SK-N-SH (cell line): ENCODE measurements at regions not wholly inside any gene's neighbourhood (a gene's known extent, or its start where the extent isn't known, plus 50 kb on each side); places are given as distances from the start of the nearest gene placed in this dataset.

ENCODE experiments used
- CTCF ChIA-PET: fragments of 300-600, 350-600 bp; formaldehyde crosslinking; extraction: SDS; loops from one replicate; lab custom pipeline; 2021; lab: Yijun Ruan, JAX
- POLR2A ChIA-PET: fragments of 350-600 bp; sonication (Branson Sonifier 250); formaldehyde crosslinking; extraction: SDS; loops from one replicate; lab custom pipeline; 2020; ENCODE audit warnings: antibody characterized with exemption, inconsistent platforms; lab: Yijun Ruan, JAX
- DNase-seq: peaks from one replicate; pipeline ENCODE4 v3.0.0; 2012
- H2AFZ ChIP-seq: fragments of 200-600 bp; sonication (generic); 2 replicates; pipeline ENCODE4 v1.8.1; 2016; ENCODE audit warnings: antibody characterized with exemption, mild to moderate bottlenecking, low read depth
- H3F3A ChIP-seq: fragments of 200-600 bp; sonication (generic); replicated peaks from 2 replicates; pipeline ENCODE3; 2016; ENCODE audit warnings: antibody characterized with exemption, mild to moderate bottlenecking; ENCODE audit not compliant: insufficient read depth
- H3K27ac ChIP-seq, 2 experiments: fragments of 200-500 bp in 1 of 2; fragments of 200-600 bp in 1 of 2; sonication (Bioruptor generic) in 1 of 2; sonication (generic), shearing (Covaris generic) in 1 of 2; 2 replicates each; pipeline versions ENCODE4 v1.5.1 to v1.6.1; 2014 to 2016; ENCODE audit warnings: low read depth in 2 of 2, inconsistent platforms in 1 of 2, low read length in 1 of 2, mild to moderate bottlenecking in 1 of 2, mixed read lengths in 1 of 2
- H3K27me3 ChIP-seq: fragments of 200-600 bp; sonication (generic), shearing (Covaris generic); 2 replicates; pipeline ENCODE4 v1.6.1; 2016; ENCODE audit warnings: mixed run types; ENCODE audit not compliant: insufficient read depth
- H3K36me3 ChIP-seq, 2 experiments: fragments of 200-500 bp in 1 of 2; fragments of 200-600 bp in 1 of 2; sonication (Bioruptor generic) in 1 of 2; sonication (generic) in 1 of 2; replicated peaks in 1 of 2; 2 replicates each; pipeline versions ENCODE3 to v1.5.1; 2014 to 2016; ENCODE audit warnings: low read length in 1 of 2, mild to moderate bottlenecking in 1 of 2; ENCODE audit not compliant: insufficient read depth in 2 of 2, control insufficient read depth in 1 of 2
- H3K4me1 ChIP-seq, 2 experiments: fragments of 200-500 bp in 1 of 2; fragments of 200-600 bp in 1 of 2; sonication (Bioruptor generic) in 1 of 2; sonication (generic), shearing (Covaris generic) in 1 of 2; 2 replicates each; pipeline versions ENCODE4 v1.5.1 to v1.6.1; 2014 to 2016; ENCODE audit warnings: low read depth in 1 of 2, low read length in 1 of 2, mixed run types in 1 of 2; ENCODE audit not compliant: insufficient read depth in 2 of 2, control insufficient read depth in 1 of 2
- H3K4me2 ChIP-seq: fragments of 200-600 bp; sonication (generic), shearing (Covaris generic); 2 replicates; pipeline ENCODE4 v1.6.1; 2017; ENCODE audit warnings: mixed run types
- H3K4me3 ChIP-seq, 2 experiments: fragments of 200-500 bp in 1 of 2; fragments of 200-600 bp in 1 of 2; sonication (Bioruptor generic) in 1 of 2; sonication (generic), shearing (Covaris generic) in 1 of 2; 2 replicates each; pipeline versions ENCODE4 v1.5.1 to v1.8.1; 2014 to 2016; ENCODE audit warnings: low read depth in 2 of 2, inconsistent platforms in 1 of 2, low read length in 1 of 2, mild to moderate bottlenecking in 1 of 2, mixed read lengths in 1 of 2, moderate library complexity in 1 of 2
- H3K79me2 ChIP-seq: fragments of 200-600 bp; sonication (generic); 2 replicates; pipeline ENCODE4 v1.8.1; 2017; ENCODE audit warnings: mild to moderate bottlenecking; ENCODE audit not compliant: insufficient read depth
- H3K9ac ChIP-seq: fragments of 200-600 bp; sonication (generic); 2 replicates; pipeline ENCODE4 v1.6.1; 2017; ENCODE audit warnings: mixed run types
- H3K9me2 ChIP-seq: fragments of 200-600 bp; sonication (generic); 2 replicates; pipeline ENCODE4 v1.6.1; 2017; ENCODE audit warnings: mixed run types
- H3K9me3 ChIP-seq: fragments of 200-600 bp; sonication (generic); 2 replicates; pipeline ENCODE4 v1.6.1; 2017; ENCODE audit warnings: mixed run types, mild to moderate bottlenecking, moderate library complexity
- H4K20me1 ChIP-seq: fragments of 200-600 bp; sonication (generic); 2 replicates; pipeline ENCODE4 v1.6.1; 2017; ENCODE audit warnings: mild to moderate bottlenecking, mixed run types; ENCODE audit not compliant: insufficient read depth
- CHD2 ChIP-seq: fragments of 150-350 bp; IDR thresholded peaks from 2 replicates; pipeline ENCODE4 v1.6.1; 2018; ENCODE audit warnings: low read length; ENCODE audit not compliant: partially characterized antibody
- ELF1 ChIP-seq: IDR thresholded peaks from 2 replicates; pipeline ENCODE4 v1.4.0; 2012
- FOSL2 ChIP-seq: IDR thresholded peaks from 2 replicates; pipeline ENCODE4 v1.4.0; 2012; ENCODE audit warnings: low read depth, mild to moderate bottlenecking, moderate library complexity, borderline replicate concordance
- FOXJ3 ChIP-seq: sonication (generic); formaldehyde crosslinking; IDR thresholded peaks from 2 replicates; pipeline ENCODE4 v1.5.1; 2020; ENCODE audit warnings: mild to moderate bottlenecking, missing genetic modification reagents
- FOXM1 ChIP-seq: IDR thresholded peaks from 2 replicates; pipeline ENCODE4 v1.4.0; 2012; ENCODE audit warnings: low read depth, mild to moderate bottlenecking
- GABPA ChIP-seq: IDR thresholded peaks from 2 replicates; pipeline ENCODE4 v1.4.0; 2012; ENCODE audit warnings: low read depth, mild to moderate bottlenecking
- GATA2 ChIP-seq: sonication (generic); formaldehyde crosslinking; IDR thresholded peaks from 2 replicates; pipeline ENCODE4 v1.5.0; 2020; ENCODE audit warnings: mild to moderate bottlenecking, missing genetic modification reagents
- JUND ChIP-seq: IDR thresholded peaks from 2 replicates; pipeline ENCODE4 v1.4.0; 2012
- MXI1 ChIP-seq: IDR thresholded peaks from 2 replicates; pipeline ENCODE4 v1.6.1; 2012; ENCODE audit warnings: mild to moderate bottlenecking, low read depth, low read length, improper control_type of control experiment
- NFIC ChIP-seq: IDR thresholded peaks from 2 replicates; pipeline ENCODE4 v1.4.0; 2012; ENCODE audit warnings: borderline replicate concordance
- POLR2AphosphoS5 ChIP-seq: IDR thresholded peaks from 2 replicates; pipeline ENCODE4 v1.6.1; 2012; ENCODE audit warnings: low read depth, low read length
- RCOR1 ChIP-seq: fragments of 150-350 bp; IDR thresholded peaks from 2 replicates; pipeline ENCODE4 v1.6.1; 2017; ENCODE audit warnings: antibody characterized with exemption, low read length
- RXRA ChIP-seq: IDR thresholded peaks from 2 replicates; pipeline ENCODE4 v1.4.0; 2012; ENCODE audit warnings: low read depth, mild to moderate bottlenecking, borderline replicate concordance
- SIN3A ChIP-seq: IDR thresholded peaks from 2 replicates; pipeline ENCODE4 v1.6.1; 2012; ENCODE audit warnings: low read depth, mild to moderate bottlenecking, low read length, moderate library complexity, borderline replicate concordance
- SMC3 ChIP-seq: IDR thresholded peaks from 2 replicates; pipeline ENCODE4 v1.6.1; 2012; ENCODE audit warnings: low read depth, low read length, improper control_type of control experiment
- TCF12 ChIP-seq: IDR thresholded peaks from 2 replicates; pipeline ENCODE4 v1.4.0; 2012
- TEAD4 ChIP-seq: IDR thresholded peaks from 2 replicates; pipeline ENCODE4 v1.4.0; 2012; ENCODE audit warnings: mild to moderate bottlenecking, borderline replicate concordance; ENCODE audit not compliant: insufficient read depth
- YY1 ChIP-seq: IDR thresholded peaks from 2 replicates; pipeline ENCODE4 v1.4.0; 2012; ENCODE audit warnings: low read depth, mild to moderate bottlenecking
- WGBS: methylation state at CpG from one replicate; pipeline ENCODE4 v1.1.6; 2017; ENCODE audit warnings: low lambda C conversion rate; 5-methylcytosine and 5-hydroxymethylcytosine counted together
- TF ChIP-seq, protein P1 (sequence below): fragments of 200-600 bp; sonication (generic); IDR thresholded peaks from 2 replicates; pipeline ENCODE4 v1.6.1; 2017; ENCODE audit warnings: antibody characterized with exemption, mild to moderate bottlenecking, moderate library complexity
- TF ChIP-seq, protein P2 (sequence below): IDR thresholded peaks from 2 replicates; pipeline ENCODE4 v1.4.0; 2012; ENCODE audit warnings: low read depth, borderline replicate concordance
- TF ChIP-seq, protein P3 (sequence below): IDR thresholded peaks from 2 replicates; pipeline ENCODE4; 2012

DNA sequence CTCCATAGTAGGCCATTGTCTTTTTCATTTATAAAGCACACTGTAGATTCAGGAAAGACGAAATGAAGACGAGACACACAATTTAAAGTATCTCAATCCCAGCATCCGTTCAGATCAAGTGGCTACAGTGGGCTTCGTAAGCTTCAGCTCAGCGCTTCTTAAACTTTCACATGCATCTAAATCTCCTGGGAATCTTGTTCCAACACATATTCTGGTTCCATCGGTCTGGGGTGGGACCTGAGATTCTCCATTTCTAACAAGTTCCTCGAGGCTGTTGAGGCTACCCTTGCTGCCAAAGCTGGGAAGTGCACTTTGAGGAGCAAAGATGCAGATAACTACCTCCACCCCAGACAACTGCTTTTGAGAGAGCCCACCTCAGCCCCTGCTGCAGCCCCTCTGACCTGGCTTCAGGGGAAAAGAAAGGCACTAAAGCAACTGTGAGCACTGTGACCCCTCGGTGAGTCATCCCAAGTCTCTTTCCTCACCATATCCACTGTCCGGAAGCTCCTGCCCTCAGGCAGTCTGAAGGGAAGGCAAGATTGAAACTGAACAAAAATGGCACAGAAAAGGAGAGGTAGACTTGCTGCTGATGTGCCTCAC, 201.1 kb upstream of the FBXO11 start:
- H3K4me3 ChIP-seq: 0 out of 4 replicates have a peak overlapping the region, but pooled peaks of 1 of the 2 experiments have one; percentile 32
- no peaks in the 10 kb centered on the region for H3K27me3 ChIP-seq
- peaks cover 18 to 24% of the 10 kb centered on the region in 2 experiments for H3K4me1 ChIP-seq
- DNase-seq: no peak
- H3K9ac ChIP-seq: peak overlapping the region; percentile 40
- peak overlapping the region; percentile 71 to 96 for H3K27ac ChIP-seq
- no peaks in the 10 kb centered on the region for H3K9me2 ChIP-seq
- H4K20me1 ChIP-seq: no peaks in the 10 kb centered on the region
- POLR2A ChIA-PET: no interaction called here
- CTCF ChIA-PET: interaction anchor here (0.7 to 4.3 kb wide), 30 partner anchors 10 to 670 kb away, joined by 3 to 64 read pairs (median 6); partner anchors contain the start of genes FBXO11 and MSH6
- no peaks in the 10 kb centered on the region for H3K36me3 ChIP-seq
- TF ChIP-seq CHD2: no peak
- TF ChIP-seq SMC3: no peak
- TF ChIP-seq YY1: no peak
- TF ChIP-seq, protein P1, sequence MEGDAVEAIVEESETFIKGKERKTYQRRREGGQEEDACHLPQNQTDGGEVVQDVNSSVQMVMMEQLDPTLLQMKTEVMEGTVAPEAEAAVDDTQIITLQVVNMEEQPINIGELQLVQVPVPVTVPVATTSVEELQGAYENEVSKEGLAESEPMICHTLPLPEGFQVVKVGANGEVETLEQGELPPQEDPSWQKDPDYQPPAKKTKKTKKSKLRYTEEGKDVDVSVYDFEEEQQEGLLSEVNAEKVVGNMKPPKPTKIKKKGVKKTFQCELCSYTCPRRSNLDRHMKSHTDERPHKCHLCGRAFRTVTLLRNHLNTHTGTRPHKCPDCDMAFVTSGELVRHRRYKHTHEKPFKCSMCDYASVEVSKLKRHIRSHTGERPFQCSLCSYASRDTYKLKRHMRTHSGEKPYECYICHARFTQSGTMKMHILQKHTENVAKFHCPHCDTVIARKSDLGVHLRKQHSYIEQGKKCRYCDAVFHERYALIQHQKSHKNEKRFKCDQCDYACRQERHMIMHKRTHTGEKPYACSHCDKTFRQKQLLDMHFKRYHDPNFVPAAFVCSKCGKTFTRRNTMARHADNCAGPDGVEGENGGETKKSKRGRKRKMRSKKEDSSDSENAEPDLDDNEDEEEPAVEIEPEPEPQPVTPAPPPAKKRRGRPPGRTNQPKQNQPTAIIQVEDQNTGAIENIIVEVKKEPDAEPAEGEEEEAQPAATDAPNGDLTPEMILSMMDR: peak; percentile 22; the same call in 1 of the 2 replicates
- TF ChIP-seq TEAD4: no peak
- TF ChIP-seq RXRA: no peak
- no peak for TF ChIP-seq MXI1
- no peak for TF ChIP-seq TCF12
- TF ChIP-seq GATA2 (CRISPR knock-in tag): no peak
- TF ChIP-seq FOSL2: peak; percentile 45; the same call in 1 of the 2 replicates
- no peak for TF ChIP-seq FOXM1
- TF ChIP-seq ELF1: no peak
- H3K9me3 ChIP-seq: no peaks in the 10 kb centered on the region
- H3K4me2 ChIP-seq: peak overlapping the region; percentile 71
- H3F3A ChIP-seq: peaks cover 12% of the 10 kb centered on the region
- no peaks in the 10 kb centered on the region for H3K79me2 ChIP-seq
- peak overlapping the region; percentile 72; the same call in 1 of the 2 replicates for H2AFZ ChIP-seq
- WGBS: 74% methylated on average over 9 of the region's 9 CpGs

DNA sequence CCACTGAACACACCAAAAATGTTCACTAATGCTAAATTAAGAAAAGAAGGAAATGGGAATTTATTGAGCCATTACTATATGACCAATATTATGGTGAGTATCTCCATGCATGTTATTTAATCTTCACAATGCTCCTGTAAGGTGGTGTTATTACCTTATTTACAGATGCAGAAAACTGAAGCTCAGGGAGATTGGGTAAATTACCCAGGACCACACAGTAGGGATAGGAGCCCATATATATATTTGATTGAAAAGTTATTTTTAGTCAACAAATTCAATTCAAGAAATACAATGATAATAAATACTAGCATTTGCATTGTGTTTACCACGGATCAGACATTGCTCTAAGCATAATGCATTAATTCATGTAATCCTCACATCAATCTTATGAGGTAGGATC, 202.2 kb upstream of the FBXO11 start:
- CTCF ChIA-PET: interaction anchor here (0.6 to 4.3 kb wide), 7 partner anchors 160 to 671 kb away, joined by 3 to 64 read pairs (median 4); no protein-coding TSS in a partner anchor
- WGBS: 97% methylated on average over 1 of the region's 1 CpG
- Histone ChIP-seq H4K20me1 (no peaks in the 10 kb centered on the region), H3K9me3 (no peaks in the 10 kb centered on the region), H3K4me1 (peaks cover 18 to 24% of the 10 kb centered on the region in 2 experiments), H3K79me2 (no peaks in the 10 kb centered on the region), H3K4me2 (no peak overlapping the region), H3K27ac (peak overlapping the region in 1 of 2 experiments; percentile 96; a peak in 2 of 4 replicates), H3F3A (peaks cover 12% of the 10 kb centered on the region), H3K9me2 (no peaks in the 10 kb centered on the region), H3K36me3 (no peaks in the 10 kb centered on the region), H2AFZ (no peak overlapping the region), H3K4me3 (no peak overlapping the region), H3K9ac (no peak overlapping the region), H3K27me3 (no peaks in the 10 kb centered on the region)
- no peak for DNase-seq
- TF ChIP-seq JUND: no peak
- TF ChIP-seq, protein P2, sequence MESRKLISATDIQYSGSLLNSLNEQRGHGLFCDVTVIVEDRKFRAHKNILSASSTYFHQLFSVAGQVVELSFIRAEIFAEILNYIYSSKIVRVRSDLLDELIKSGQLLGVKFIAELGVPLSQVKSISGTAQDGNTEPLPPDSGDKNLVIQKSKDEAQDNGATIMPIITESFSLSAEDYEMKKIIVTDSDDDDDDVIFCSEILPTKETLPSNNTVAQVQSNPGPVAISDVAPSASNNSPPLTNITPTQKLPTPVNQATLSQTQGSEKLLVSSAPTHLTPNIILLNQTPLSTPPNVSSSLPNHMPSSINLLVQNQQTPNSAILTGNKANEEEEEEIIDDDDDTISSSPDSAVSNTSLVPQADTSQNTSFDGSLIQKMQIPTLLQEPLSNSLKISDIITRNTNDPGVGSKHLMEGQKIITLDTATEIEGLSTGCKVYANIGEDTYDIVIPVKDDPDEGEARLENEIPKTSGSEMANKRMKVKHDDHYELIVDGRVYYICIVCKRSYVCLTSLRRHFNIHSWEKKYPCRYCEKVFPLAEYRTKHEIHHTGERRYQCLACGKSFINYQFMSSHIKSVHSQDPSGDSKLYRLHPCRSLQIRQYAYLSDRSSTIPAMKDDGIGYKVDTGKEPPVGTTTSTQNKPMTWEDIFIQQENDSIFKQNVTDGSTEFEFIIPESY: no peak
- TF ChIP-seq YY1: no peak
- TF ChIP-seq POLR2AphosphoS5: no peak
- TF ChIP-seq GABPA: no peak
- no peak for TF ChIP-seq FOXJ3 (CRISPR knock-in tag)
- no peak for TF ChIP-seq SIN3A
- TF ChIP-seq SMC3: no peak
- TF ChIP-seq, protein P3, sequence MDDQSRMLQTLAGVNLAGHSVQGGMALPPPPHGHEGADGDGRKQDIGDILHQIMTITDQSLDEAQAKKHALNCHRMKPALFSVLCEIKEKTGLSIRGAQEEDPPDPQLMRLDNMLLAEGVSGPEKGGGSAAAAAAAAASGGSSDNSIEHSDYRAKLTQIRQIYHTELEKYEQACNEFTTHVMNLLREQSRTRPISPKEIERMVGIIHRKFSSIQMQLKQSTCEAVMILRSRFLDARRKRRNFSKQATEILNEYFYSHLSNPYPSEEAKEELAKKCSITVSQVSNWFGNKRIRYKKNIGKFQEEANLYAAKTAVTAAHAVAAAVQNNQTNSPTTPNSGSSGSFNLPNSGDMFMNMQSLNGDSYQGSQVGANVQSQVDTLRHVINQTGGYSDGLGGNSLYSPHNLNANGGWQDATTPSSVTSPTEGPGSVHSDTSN: no peak
- no peak for TF ChIP-seq NFIC
- TF ChIP-seq RCOR1: no peak
- TF ChIP-seq TEAD4: no peak
- TF ChIP-seq FOXM1: no peak
- POLR2A ChIA-PET: no interaction called here
